ENCODE measurements at regions not wholly inside any gene's neighbourhood (a gene's known extent, or its start where the extent isn't known, plus 50 kb on each side); places are given as distances from the start of the nearest gene placed in this dataset.

DNA sequence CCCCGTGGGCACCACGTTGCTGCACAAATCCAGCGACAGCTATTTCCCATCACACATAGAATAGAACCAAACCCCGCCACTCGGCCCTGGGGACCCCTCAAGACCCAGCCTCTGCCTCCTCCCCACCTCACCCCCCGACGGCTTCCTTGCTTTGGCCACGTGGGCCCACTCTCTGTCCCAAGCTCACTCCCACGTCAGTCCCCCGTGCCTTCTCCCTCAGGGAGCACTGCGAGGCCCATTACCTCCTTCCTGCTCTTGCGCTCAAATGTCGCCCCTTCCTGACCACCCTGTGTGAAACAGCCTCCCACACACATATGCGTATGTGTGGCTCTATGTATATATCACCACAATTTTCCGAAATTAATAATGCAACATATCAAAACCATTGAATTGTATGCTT is 239.7 kb downstream of the SH3BP4 start:
- TF ChIP-seq RFX5 (IDR thresholded peaks at IDR 0.05; ENCODE audit: borderline replicate concordance, low read depth, low read length) (no peak), EZH2 (IDR thresholded peaks at IDR 0.05; ENCODE audit: low read depth, low read length, severe bottlenecking) (no peak), POLR2A (IDR thresholded peaks at IDR 0.05; ENCODE audit: control extremely low read depth in 1 of 2, low read depth in 2 of 2, low read length in 2 of 2) (no peak), ATF3 (IDR thresholded peaks at IDR 0.05; ENCODE audit: insufficient read depth, low read depth, low read length) (no peak), MAX (IDR thresholded peaks at IDR 0.05) (no peak), TEAD4 (IDR thresholded peaks at IDR 0.05; ENCODE audit: low read depth, low read length) (no peak), ATF2 (IDR thresholded peaks at IDR 0.05; ENCODE audit: low read length) (no peak), SIN3A (conservative IDR thresholded peaks at IDR 0.05 in 1 of 2, IDR thresholded peaks at IDR 0.05 in 1 of 2; ENCODE audit: low read depth in 1 of 2, low read length in 2 of 2) (no peak), CHD2 (IDR thresholded peaks at IDR 0.05; ENCODE audit: low read length) (no peak), JUND (IDR thresholded peaks at IDR 0.05; ENCODE audit: low read length) (no peak)
- TF ChIP-seq, protein P1, sequence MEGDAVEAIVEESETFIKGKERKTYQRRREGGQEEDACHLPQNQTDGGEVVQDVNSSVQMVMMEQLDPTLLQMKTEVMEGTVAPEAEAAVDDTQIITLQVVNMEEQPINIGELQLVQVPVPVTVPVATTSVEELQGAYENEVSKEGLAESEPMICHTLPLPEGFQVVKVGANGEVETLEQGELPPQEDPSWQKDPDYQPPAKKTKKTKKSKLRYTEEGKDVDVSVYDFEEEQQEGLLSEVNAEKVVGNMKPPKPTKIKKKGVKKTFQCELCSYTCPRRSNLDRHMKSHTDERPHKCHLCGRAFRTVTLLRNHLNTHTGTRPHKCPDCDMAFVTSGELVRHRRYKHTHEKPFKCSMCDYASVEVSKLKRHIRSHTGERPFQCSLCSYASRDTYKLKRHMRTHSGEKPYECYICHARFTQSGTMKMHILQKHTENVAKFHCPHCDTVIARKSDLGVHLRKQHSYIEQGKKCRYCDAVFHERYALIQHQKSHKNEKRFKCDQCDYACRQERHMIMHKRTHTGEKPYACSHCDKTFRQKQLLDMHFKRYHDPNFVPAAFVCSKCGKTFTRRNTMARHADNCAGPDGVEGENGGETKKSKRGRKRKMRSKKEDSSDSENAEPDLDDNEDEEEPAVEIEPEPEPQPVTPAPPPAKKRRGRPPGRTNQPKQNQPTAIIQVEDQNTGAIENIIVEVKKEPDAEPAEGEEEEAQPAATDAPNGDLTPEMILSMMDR (IDR thresholded peaks at IDR 0.05; ENCODE audit: control extremely low read depth in 1 of 3, insufficient read depth in 1 of 3, low read depth in 1 of 3, low read length in 3 of 3) = no peak
